Left lung (tissue), 4 donors: ENCODE measurements at regions not wholly inside any gene's neighbourhood (a gene's known extent, or its start where the extent isn't known, plus 50 kb on each side); places are given as distances from the start of the nearest gene placed in this dataset.

Experiments
- ATAC-seq: fragments of 200-7000 bp; cut with Tn5 transposase; one replicate; pipeline ENCODE4 v1.9.1; 2020; ENCODE audit warnings: moderate library complexity
- DNase-seq, 4 donors: peaks; one replicate each; pipeline ENCODE4 v3.0.0-alpha.2; 2013 to 2020
- H3K27ac ChIP-seq, 2 donors: fragments of 200-600 bp; sonication (generic) in 1 of 2; one replicate each; pipeline versions ENCODE4 v1.5.0 to v1.8.0; 2020 to 2021
- H3K27me3 ChIP-seq, 2 donors: fragments of 200-600 bp; sonication (generic) in 1 of 2; one replicate each; pipeline versions ENCODE4 v1.5.0 to v1.8.0; 2020 to 2021
- H3K36me3 ChIP-seq, 2 donors: fragments of 200-600 bp; sonication (generic) in 1 of 2; one replicate each; pipeline versions ENCODE4 v1.5.0 to v1.8.0; 2020 to 2021
- H3K4me1 ChIP-seq, 2 donors: fragments of 200-600 bp; one replicate each; pipeline ENCODE4 v1.8.0; 2021
- H3K4me3 ChIP-seq, 2 donors: fragments of 200-600 bp; sonication (generic) in 1 of 2; one replicate each; pipeline versions ENCODE4 v1.5.0 to v1.8.0; 2020 to 2021; ENCODE audit warnings: mild to moderate bottlenecking in 1 of 2
- H3K9me3 ChIP-seq, 2 donors: fragments of 200-600 bp; sonication (generic) in 1 of 2; one replicate each; pipeline versions ENCODE4 v1.5.0 to v1.8.0; 2020 to 2021
- CTCF ChIP-seq, 2 donors: fragments of 200-600 bp; sonication (generic) in 1 of 2; IDR thresholded peaks; one replicate each; pipeline versions ENCODE4 v1.5.0 to v1.8.0; 2021; ENCODE audit warnings: antibody characterized with exemption in 2 of 2
- intact Hi-C, 2 donors: fragments of 100-400 bp; cut with DNase I; formaldehyde crosslinking; loops; one replicate each; pipeline versions ENCODE4 v1.11.2 to v1.14.2; 2022
- donor health status: DM: no; HTN: yes; CAD: no.
- donor health status: DM: no; HTN: no; CAD: no.

GRCh38 chrX:10897768-10898167, 213.4 kb upstream of the HCCS start:
- Histone ChIP-seq H3K9me3 (no peaks in the 10 kb centered on the region), H3K27ac (no peak overlapping the region), H3K36me3 (no peaks in the 10 kb centered on the region), H3K27me3 (no peaks in the 10 kb centered on the region), H3K4me1 (no peaks in the 10 kb centered on the region), H3K4me3 (no peak overlapping the region)
- intact Hi-C loops, result no loop called here
- TF ChIP-seq CTCF (IDR thresholded peaks at IDR 0.05), result no peak
- ATAC-seq, result no peak
- no peak for DNase-seq

DNA sequence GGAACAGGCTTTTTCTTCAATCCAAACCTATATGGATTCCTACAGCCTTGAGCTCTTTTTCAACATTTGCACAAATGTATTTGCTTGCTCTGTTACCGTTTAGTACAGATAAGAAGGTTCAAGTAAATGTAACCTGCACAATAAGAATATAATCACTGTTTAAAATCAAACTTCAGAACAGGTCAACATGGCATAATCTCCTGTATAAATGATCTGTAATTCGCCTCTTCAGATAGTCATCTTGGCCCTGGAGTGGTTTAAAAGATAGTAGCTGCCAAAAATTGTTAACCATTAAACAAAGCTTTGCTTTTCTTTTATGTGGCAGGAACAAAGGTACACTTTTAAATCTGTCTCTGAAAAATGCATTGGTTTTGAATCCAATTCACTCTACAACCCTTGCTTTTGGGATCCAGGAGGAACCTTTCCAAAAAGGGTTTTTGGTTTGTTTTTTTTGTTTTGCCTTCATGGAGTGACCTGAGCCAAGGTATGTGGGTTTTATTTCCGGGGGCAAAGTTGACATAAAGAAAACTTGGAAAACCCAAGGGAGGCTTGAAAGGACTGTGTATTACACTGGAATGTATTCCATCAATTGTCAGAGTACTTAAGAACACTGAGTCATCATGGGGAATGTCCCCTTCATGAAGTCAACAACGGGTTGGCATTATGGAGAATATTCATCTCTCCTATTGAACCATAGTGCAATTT, 210.4 kb upstream of the HCCS start:
- intact Hi-C loops, result no loop called here
- no peak overlapping the region for H3K4me3 ChIP-seq
- DNase-seq, result no peak
- no peaks in the 10 kb centered on the region for H3K36me3 ChIP-seq
- TF ChIP-seq CTCF (IDR thresholded peaks at IDR 0.05), result no peak
- no peak overlapping the region for H3K27ac ChIP-seq
- no peaks in the 10 kb centered on the region for H3K4me1 ChIP-seq
- H3K27me3 ChIP-seq, result no peaks in the 10 kb centered on the region
- ATAC-seq, result peak; percentile 80
- H3K9me3 ChIP-seq, result no peaks in the 10 kb centered on the region

GRCh38 chrX:10901290-10901633, 209.9 kb upstream of the HCCS start:
- Histone ChIP-seq H3K36me3 (no peaks in the 10 kb centered on the region), H3K9me3 (no peaks in the 10 kb centered on the region), H3K27me3 (no peaks in the 10 kb centered on the region), H3K4me3 (no peak overlapping the region), H3K4me1 (no peaks in the 10 kb centered on the region), H3K27ac (no peak overlapping the region)
- ATAC-seq, result peak; percentile 37
- intact Hi-C loops, result no loop called here
- no peak for DNase-seq
- TF ChIP-seq CTCF (IDR thresholded peaks at IDR 0.05), result no peak

DNA sequence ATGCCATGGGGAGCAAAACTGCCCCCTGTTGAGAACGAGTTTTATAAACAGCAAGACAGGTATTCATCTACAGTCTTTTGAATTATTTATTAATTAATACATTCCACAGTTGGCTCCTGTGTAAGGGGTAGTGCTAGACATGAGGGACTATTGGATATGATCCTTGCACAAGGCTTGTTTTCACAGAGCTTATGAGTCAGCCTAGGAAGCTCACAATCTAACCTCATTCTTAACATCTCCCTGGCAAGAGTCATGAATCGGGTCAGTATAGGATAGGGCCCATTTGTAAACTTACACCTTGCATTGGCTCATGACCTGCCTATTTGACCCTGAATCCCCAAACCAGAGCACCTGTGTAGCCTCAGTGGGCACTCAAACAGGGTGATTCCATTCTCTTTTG, 209.1 kb upstream of the HCCS start:
- peak; percentile 24 for ATAC-seq
- no peaks in the 10 kb centered on the region for H3K27me3 ChIP-seq

GRCh38 chrX:10903523-10903922, 207.6 kb upstream of the HCCS start:
- Histone ChIP-seq H3K9me3 (no peaks in the 10 kb centered on the region), H3K4me1 (no peaks in the 10 kb centered on the region), H3K4me3 (no peak overlapping the region), H3K36me3 (no peaks in the 10 kb centered on the region), H3K27me3 (no peaks in the 10 kb centered on the region), H3K27ac (no peak overlapping the region)
- TF ChIP-seq CTCF (IDR thresholded peaks at IDR 0.05), result no peak
- intact Hi-C loops, result no loop called here
- ATAC-seq (no peak), DNase-seq (no peak)

More for the DNA sequence above, 209.1 kb upstream of the HCCS start:
- no peak for TF ChIP-seq CTCF (IDR thresholded peaks at IDR 0.05)
- H3K27ac ChIP-seq, result no peak overlapping the region
- H3K4me3 ChIP-seq, result no peak overlapping the region
- no peaks in the 10 kb centered on the region for H3K36me3 ChIP-seq
- H3K4me1 ChIP-seq, result no peaks in the 10 kb centered on the region
- intact Hi-C loops, result no loop called here
- no peak for DNase-seq
- H3K9me3 ChIP-seq, result no peaks in the 10 kb centered on the region
